ENCODE measurements at regions not wholly inside any gene's neighbourhood (a gene's known extent, or its start where the extent isn't known, plus 50 kb on each side); places are given as distances from the start of the nearest gene placed in this dataset.

GRCh38 chr14:95370076-95370475 lies 50.4 kb upstream of the CLMN start:
- H3K27ac ChIP-seq (ENCODE audit: low read depth, low read length) = no peak overlapping the region
- Mint-ChIP-seq H3K27ac (no peak overlapping the region), H3K36me3 (no peaks in the 10 kb centered on the region), H3K4me3 (no peak overlapping the region), H3K27me3 (peaks cover 5 to 43% of the 10 kb centered on the region in 2 donors), H3K9me3 (no peaks in the 10 kb centered on the region), H3K4me1 (no peaks in the 10 kb centered on the region)
- ChIA-PET CTCF (no interaction called here), POLR2A (no interaction called here)
- H3K4me3 ChIP-seq (ENCODE audit: low read length) = no peak overlapping the region
- no peaks in the 10 kb centered on the region for H3K27me3 ChIP-seq (ENCODE audit: insufficient read depth, low read length, poor library complexity, severe bottlenecking)
- no peaks in the 10 kb centered on the region for H3K4me1 ChIP-seq (ENCODE audit: insufficient read depth, low read length)
- no peak for DNase-seq
- no peaks in the 10 kb centered on the region for H3K9me3 ChIP-seq (ENCODE audit: low read length)
- no peaks in the 10 kb centered on the region for H3K36me3 ChIP-seq (ENCODE audit: insufficient read depth, low read length)
